ENCODE measurements at regions not wholly inside any gene's neighbourhood (a gene's known extent, or its start where the extent isn't known, plus 50 kb on each side); places are given as distances from the start of the nearest gene placed in this dataset.
"Not testable (repeated sequence)": the region's sequence is repeated elsewhere in the genome, so short reads cannot be mapped to it uniquely, and the experiment has no call there.

DNA sequence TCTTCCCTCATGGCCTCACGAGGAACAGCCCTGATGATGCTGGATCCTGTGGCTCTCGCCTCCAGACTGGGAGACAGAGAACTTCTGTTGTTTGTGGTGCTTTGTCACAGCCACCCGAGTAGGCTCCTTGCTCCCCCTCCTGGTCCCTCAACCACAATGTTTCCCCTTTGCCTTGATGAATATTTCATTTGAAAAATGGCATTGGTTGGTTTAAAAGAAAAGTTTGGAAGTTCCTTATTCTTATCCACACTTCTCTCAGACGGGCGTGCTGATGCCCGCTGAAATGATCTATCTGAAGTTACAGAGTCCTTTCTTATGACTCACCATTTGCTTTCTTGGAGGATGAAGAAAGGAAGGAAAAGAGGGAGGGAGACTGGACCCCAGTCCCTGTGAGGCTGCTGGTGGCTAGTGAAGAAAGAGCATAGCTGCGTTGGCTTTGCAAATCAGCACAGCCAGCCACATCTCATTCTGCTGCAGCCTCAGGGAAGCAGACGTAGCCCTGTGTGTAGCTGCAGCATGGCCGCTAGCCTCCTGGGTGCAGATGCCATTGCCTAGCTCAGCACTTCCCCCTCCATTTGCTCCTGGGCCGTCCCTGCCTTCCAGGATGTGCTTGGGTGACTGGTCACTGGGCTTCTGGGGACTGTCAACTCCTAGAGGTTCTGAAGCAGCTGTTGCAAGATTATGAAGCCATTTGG is 185.9 kb downstream of the ERCC6L2 start:
- no peaks in the 10 kb centered on the region for H3K9me3 ChIP-seq (ENCODE audit: control insufficient read depth, low read length)
- 22 to 24% methylated on average over 10 of the region's 10 CpGs for WGBS, 2 donors
- no peaks in the 10 kb centered on the region for H3K27me3 ChIP-seq (ENCODE audit: control insufficient read depth in 1 of 2, insufficient read depth in 2 of 2, low read length in 1 of 2)
- H3K4me1 ChIP-seq (ENCODE audit: control insufficient read depth in 1 of 2, insufficient read depth in 2 of 2, low read length in 2 of 2): no peaks in the 10 kb centered on the region
- H3K27ac ChIP-seq (ENCODE audit: low read depth in 1 of 2, low read length in 2 of 2): no peak overlapping the region
- no peak overlapping the region for H3K4me3 ChIP-seq (ENCODE audit: low read length in 2 of 2)
- DNase-seq: peak in 1 of 2 donors; percentile 80
- no peaks in the 10 kb centered on the region for H3K36me3 ChIP-seq (ENCODE audit: control insufficient read depth in 1 of 2, insufficient read depth in 2 of 2, low read length in 1 of 2)
- peak; percentile 75 for ATAC-seq (ENCODE audit: low FRiP score)
- intact Hi-C loops (cut with DNase I): loop anchor here (5.0 to 10.0 kb wide), 4 partner anchors 34 to 557 kb away; partner anchors contain the start of gene ERCC6L2 (in 2 of the 2)

DNA sequence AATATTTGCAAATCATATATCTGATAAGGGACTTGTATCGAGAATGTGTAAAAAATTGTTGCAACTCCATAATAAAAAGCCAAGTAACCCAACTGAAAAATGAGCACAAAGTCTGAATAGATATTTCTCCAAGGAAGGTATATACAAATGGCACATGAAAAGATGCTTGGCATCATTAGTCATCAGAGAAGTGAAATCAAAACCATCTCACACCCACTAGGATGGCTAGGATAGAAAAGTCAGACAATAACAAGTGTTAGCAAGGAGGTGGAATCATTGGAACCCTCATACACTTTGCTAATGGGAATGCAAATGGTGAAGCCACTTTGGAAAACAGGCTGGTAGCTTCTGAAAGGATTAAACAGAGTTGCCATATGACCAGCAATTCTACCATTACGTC is 182.7 kb downstream of the ERCC6L2 start:
- DNase-seq (no peak), ATAC-seq (ENCODE audit: low FRiP score) (no peak)
- no peaks in the 10 kb centered on the region for H3K4me1 ChIP-seq (ENCODE audit: control insufficient read depth in 1 of 2, insufficient read depth in 2 of 2, low read length in 2 of 2)
- no peaks in the 10 kb centered on the region for H3K36me3 ChIP-seq (ENCODE audit: control insufficient read depth in 1 of 2, insufficient read depth in 2 of 2, low read length in 1 of 2)
- H3K4me3 ChIP-seq (ENCODE audit: low read length in 2 of 2): no peak overlapping the region
- no peak overlapping the region for H3K27ac ChIP-seq (ENCODE audit: low read depth in 1 of 2, low read length in 2 of 2)
- intact Hi-C loops (cut with DNase I): no loop called here
- no peaks in the 10 kb centered on the region for H3K9me3 ChIP-seq (ENCODE audit: control insufficient read depth, low read length)
- WGBS, 2 donors: 96 to 99% methylated on average over 2 of the region's 2 CpGs
- no peaks in the 10 kb centered on the region for H3K27me3 ChIP-seq (ENCODE audit: control insufficient read depth in 1 of 2, insufficient read depth in 2 of 2, low read length in 1 of 2)

DNA sequence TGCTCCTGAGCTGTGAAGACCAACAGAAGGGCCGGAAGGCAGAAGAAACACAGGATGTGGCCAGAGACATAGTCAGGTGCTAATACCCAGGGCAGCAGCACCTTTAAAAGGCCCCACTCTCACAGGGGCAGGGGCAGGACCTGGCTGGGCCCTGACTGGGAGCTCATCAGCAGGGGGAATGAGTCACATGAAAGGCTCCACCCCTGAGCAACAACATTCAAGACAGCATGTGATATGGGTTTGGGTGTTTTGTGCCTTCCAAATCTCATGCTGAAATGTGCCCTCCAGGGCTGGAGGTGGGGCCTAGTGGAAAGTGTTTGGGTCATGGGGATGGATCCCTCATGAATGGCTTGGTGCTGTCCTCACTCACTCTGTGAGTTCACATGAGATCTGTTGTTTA is 181.7 kb downstream of the ERCC6L2 start:
- H3K9me3 ChIP-seq (ENCODE audit: control insufficient read depth, low read length): no peaks in the 10 kb centered on the region
- no peak for DNase-seq
- no peak overlapping the region for H3K27ac ChIP-seq (ENCODE audit: low read depth in 1 of 2, low read length in 2 of 2)
- intact Hi-C loops (cut with DNase I): no loop called here
- H3K36me3 ChIP-seq (ENCODE audit: control insufficient read depth in 1 of 2, insufficient read depth in 2 of 2, low read length in 1 of 2): no peaks in the 10 kb centered on the region
- no peak for ATAC-seq (ENCODE audit: low FRiP score)
- no peak overlapping the region for H3K4me3 ChIP-seq (ENCODE audit: low read length in 2 of 2)
- no peaks in the 10 kb centered on the region for H3K4me1 ChIP-seq (ENCODE audit: control insufficient read depth in 1 of 2, insufficient read depth in 2 of 2, low read length in 2 of 2)
- H3K27me3 ChIP-seq (ENCODE audit: control insufficient read depth in 1 of 2, insufficient read depth in 2 of 2, low read length in 1 of 2): no peaks in the 10 kb centered on the region
- 96 to 100% methylated on average over 1 of the region's 1 CpG for WGBS, 2 donors

DNA sequence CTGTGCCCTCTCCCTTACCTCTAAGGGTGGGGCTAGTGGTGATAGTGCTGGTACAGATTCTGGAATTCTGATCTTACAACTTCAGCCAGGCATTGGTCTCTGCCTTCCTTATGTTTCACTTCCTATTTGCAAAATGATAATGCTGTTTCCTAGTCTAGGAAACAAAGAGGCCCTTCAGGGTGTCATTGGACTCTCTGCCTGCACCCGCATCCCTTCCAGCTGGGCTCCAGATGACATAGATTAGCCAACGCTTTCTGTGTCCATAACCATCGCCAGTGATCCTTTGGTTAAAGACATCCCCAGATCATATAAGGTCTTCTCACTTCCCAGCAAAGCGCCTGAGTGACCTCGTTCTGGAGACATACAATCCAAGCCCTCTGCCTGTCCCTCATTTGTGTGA is 180.7 kb downstream of the ERCC6L2 start:
- Histone ChIP-seq H3K9me3 (ENCODE audit: control insufficient read depth, low read length) (no peaks in the 10 kb centered on the region), H3K27me3 (ENCODE audit: control insufficient read depth in 1 of 2, insufficient read depth in 2 of 2, low read length in 1 of 2) (no peaks in the 10 kb centered on the region), H3K4me3 (ENCODE audit: low read length in 2 of 2) (no peak overlapping the region), H3K36me3 (ENCODE audit: control insufficient read depth in 1 of 2, insufficient read depth in 2 of 2, low read length in 1 of 2) (no peaks in the 10 kb centered on the region), H3K27ac (ENCODE audit: low read depth in 1 of 2, low read length in 2 of 2) (no peak overlapping the region), H3K4me1 (ENCODE audit: control insufficient read depth in 1 of 2, insufficient read depth in 2 of 2, low read length in 2 of 2) (no peaks in the 10 kb centered on the region)
- intact Hi-C loops (cut with DNase I): no loop called here
- ATAC-seq (ENCODE audit: low FRiP score): no peak
- DNase-seq: no peak
- 96 to 97% methylated on average over 5 of the region's 5 CpGs for WGBS, 2 donors

DNA sequence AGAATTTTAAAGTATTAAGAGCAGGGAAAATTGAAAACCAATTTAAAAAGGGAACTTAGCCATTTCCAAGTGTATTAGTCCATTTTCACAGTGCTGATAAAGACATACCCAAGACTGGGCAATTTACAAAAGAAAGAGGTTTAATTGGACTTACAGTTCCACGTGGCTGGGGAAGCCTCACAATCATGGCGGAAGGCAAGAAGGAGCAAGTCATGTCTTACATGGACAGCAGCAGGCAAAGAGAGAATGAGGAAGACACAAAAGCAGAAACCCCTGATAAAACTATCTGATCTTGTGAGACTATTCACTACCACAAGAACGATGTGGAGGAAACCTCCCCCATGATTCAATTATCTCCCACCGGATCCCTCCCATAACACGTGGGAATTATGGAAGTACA is 178.8 kb downstream of the ERCC6L2 start:
- 95% methylated on average over 5 of the region's 5 CpGs for WGBS, 2 donors
- ATAC-seq (ENCODE audit: low FRiP score); H3K36me3 ChIP-seq (ENCODE audit: control insufficient read depth in 1 of 2, insufficient read depth in 2 of 2, low read length in 1 of 2); DNase-seq; intact Hi-C loops (cut with DNase I); H3K27ac ChIP-seq (ENCODE audit: low read depth in 1 of 2, low read length in 2 of 2); H3K4me1 ChIP-seq (ENCODE audit: control insufficient read depth in 1 of 2, insufficient read depth in 2 of 2, low read length in 2 of 2); H3K4me3 ChIP-seq (ENCODE audit: low read length in 2 of 2); H3K9me3 ChIP-seq (ENCODE audit: control insufficient read depth, low read length); H3K27me3 ChIP-seq (ENCODE audit: control insufficient read depth in 1 of 2, insufficient read depth in 2 of 2, low read length in 1 of 2): not testable (repeated sequence)

DNA sequence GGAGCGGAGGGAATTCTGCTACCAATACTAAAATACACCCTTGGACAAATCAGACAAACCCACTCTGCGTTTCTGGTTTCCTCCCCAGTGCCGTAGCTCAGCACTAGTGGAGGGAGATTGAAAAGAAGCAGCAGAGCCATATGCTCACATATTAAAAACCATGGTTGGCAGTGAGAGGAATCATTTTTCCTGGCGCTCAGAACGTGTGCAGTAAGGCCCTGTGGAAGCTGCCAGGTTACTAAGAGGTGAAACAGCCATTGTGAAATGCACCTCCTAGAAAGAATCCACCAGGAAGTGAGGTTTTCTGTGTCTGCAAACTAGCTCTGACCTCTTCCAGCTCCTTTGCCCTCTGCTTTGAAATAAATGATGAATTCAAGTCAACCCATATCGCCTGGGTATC is 177.2 kb downstream of the ERCC6L2 start:
- intact Hi-C loops (cut with DNase I): no loop called here
- ATAC-seq (ENCODE audit: low FRiP score) (no peak), DNase-seq (no peak)
- H3K36me3 ChIP-seq (ENCODE audit: control insufficient read depth in 1 of 2, insufficient read depth in 2 of 2, low read length in 1 of 2): no peaks in the 10 kb centered on the region
- WGBS, 2 donors: 67 to 85% methylated on average over 6 of the region's 6 CpGs
- no peak overlapping the region for H3K27ac ChIP-seq (ENCODE audit: low read depth in 1 of 2, low read length in 2 of 2)
- no peaks in the 10 kb centered on the region for H3K27me3 ChIP-seq (ENCODE audit: control insufficient read depth in 1 of 2, insufficient read depth in 2 of 2, low read length in 1 of 2)
- no peaks in the 10 kb centered on the region for H3K4me1 ChIP-seq (ENCODE audit: control insufficient read depth in 1 of 2, insufficient read depth in 2 of 2, low read length in 2 of 2)
- no peak overlapping the region for H3K4me3 ChIP-seq (ENCODE audit: low read length in 2 of 2)
- H3K9me3 ChIP-seq (ENCODE audit: control insufficient read depth, low read length): no peaks in the 10 kb centered on the region

DNA sequence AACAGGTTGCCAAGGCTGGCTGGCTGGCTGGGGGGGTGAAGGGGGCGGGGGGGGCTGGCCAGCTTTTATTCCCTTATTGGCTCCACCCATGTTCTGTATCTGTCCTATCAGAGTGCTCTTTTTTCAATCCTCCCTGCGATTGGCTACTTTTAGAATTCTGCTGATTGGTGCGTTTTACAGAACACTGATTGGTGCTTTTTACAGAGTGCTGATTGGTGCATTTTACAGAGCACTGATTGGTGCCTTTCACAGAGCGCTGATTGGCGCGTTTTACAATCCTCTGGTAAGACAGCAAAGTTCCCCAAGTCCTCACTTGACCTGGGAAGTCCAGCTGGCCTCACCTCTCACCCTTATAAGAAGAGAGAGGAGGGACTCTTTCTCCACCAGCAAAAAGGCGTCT is 175.9 kb downstream of the ERCC6L2 start:
- Histone ChIP-seq H3K27me3 (ENCODE audit: control insufficient read depth in 1 of 2, insufficient read depth in 2 of 2, low read length in 1 of 2) (no peaks in the 10 kb centered on the region), H3K4me1 (ENCODE audit: control insufficient read depth in 1 of 2, insufficient read depth in 2 of 2, low read length in 2 of 2) (no peaks in the 10 kb centered on the region), H3K4me3 (ENCODE audit: low read length in 2 of 2) (no peak overlapping the region), H3K36me3 (ENCODE audit: control insufficient read depth in 1 of 2, insufficient read depth in 2 of 2, low read length in 1 of 2) (no peaks in the 10 kb centered on the region), H3K27ac (ENCODE audit: low read depth in 1 of 2, low read length in 2 of 2) (no peak overlapping the region), H3K9me3 (ENCODE audit: control insufficient read depth, low read length) (no peaks in the 10 kb centered on the region)
- no peak for DNase-seq
- 86 to 90% methylated on average over 7 of the region's 7 CpGs for WGBS, 2 donors
- intact Hi-C loops (cut with DNase I): no loop called here
- no peak for ATAC-seq (ENCODE audit: low FRiP score)

DNA sequence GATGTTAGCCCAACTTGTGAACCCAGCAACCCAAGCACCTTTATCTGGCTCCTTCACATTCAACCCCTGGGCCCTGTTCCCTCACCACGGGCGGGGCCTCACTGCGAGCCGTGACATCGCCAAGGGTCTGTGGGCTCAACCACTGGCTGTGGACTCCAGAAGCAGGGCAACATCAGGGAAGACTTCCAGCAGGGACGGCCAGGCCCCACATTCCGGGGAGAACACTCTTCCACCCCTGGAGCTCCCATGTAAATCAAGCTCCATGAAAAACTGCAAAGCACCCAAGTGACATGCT is 175.3 kb downstream of the ERCC6L2 start:
- no peak overlapping the region for H3K27ac ChIP-seq (ENCODE audit: low read depth in 1 of 2, low read length in 2 of 2)
- ATAC-seq (ENCODE audit: low FRiP score): no peak
- no peaks in the 10 kb centered on the region for H3K4me1 ChIP-seq (ENCODE audit: control insufficient read depth in 1 of 2, insufficient read depth in 2 of 2, low read length in 2 of 2)
- 92 to 95% methylated on average over 7 of the region's 7 CpGs for WGBS, 2 donors
- no peaks in the 10 kb centered on the region for H3K36me3 ChIP-seq (ENCODE audit: control insufficient read depth in 1 of 2, insufficient read depth in 2 of 2, low read length in 1 of 2)
- H3K27me3 ChIP-seq (ENCODE audit: control insufficient read depth in 1 of 2, insufficient read depth in 2 of 2, low read length in 1 of 2): no peaks in the 10 kb centered on the region
- intact Hi-C loops (cut with DNase I): no loop called here
- no peak for DNase-seq
- H3K9me3 ChIP-seq (ENCODE audit: control insufficient read depth, low read length): no peaks in the 10 kb centered on the region
- no peak overlapping the region for H3K4me3 ChIP-seq (ENCODE audit: low read length in 2 of 2)

DNA sequence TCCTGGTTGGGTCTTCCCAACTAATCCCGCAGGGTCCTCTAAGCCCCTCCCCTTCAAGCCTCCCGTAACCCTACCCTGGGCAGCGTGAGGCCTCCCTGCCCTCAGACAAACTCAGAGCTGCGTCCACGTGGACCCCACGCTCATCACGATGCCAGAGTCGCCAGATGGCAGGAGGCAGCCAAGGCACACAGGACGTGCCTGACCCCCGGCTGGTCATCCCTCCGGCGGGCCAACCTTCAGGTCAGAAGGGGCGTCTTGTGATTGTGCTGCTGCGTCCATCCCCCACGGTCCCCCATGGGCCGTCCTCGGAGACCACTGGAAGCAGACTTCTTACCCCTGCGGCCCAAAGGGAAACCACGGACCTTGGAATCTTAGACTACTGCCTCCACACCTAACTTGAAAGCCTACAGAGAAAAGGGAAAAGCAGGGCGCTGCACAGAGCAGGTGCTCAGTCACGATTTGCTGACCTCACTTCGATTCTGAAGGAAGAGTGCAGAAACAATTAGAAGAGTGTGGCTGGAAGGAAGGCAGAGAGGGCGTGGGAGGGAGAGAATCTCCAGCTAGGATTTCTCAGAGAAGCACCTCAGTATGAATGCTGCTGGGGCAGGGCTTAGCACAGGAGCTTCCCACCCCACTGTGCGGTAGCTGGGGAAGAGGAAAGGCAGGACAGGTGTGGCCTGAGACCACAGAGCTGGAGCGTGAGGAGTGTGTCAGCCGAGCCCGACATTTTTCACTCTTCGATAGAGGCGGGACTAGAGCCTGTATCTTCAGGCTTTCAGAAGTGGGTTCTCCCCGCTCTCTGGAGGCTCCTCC is 174.8 kb downstream of the ERCC6L2 start:
- 92 to 94% methylated on average over 30 of the region's 30 CpGs for WGBS, 2 donors
- Histone ChIP-seq H3K27ac (ENCODE audit: low read depth in 1 of 2, low read length in 2 of 2) (no peak overlapping the region), H3K36me3 (ENCODE audit: control insufficient read depth in 1 of 2, insufficient read depth in 2 of 2, low read length in 1 of 2) (no peaks in the 10 kb centered on the region), H3K9me3 (ENCODE audit: control insufficient read depth, low read length) (no peaks in the 10 kb centered on the region), H3K4me1 (ENCODE audit: control insufficient read depth in 1 of 2, insufficient read depth in 2 of 2, low read length in 2 of 2) (no peaks in the 10 kb centered on the region), H3K27me3 (ENCODE audit: control insufficient read depth in 1 of 2, insufficient read depth in 2 of 2, low read length in 1 of 2) (no peaks in the 10 kb centered on the region), H3K4me3 (ENCODE audit: low read length in 2 of 2) (no peak overlapping the region)
- ATAC-seq (ENCODE audit: low FRiP score) (no peak), DNase-seq (no peak)
- intact Hi-C loops (cut with DNase I): no loop called here

Measured in aorta (tissue), 5 donors.